H1 (cell line): ENCODE measurements at regions not wholly inside any gene's neighbourhood (a gene's known extent, or its start where the extent isn't known, plus 50 kb on each side); places are given as distances from the start of the nearest gene placed in this dataset.
A peak's percentile ranks its signal among the peaks of the same experiment; 100 is the strongest.

ENCODE experiments used
- CTCF ChIA-PET: fragments of 300-600 bp; sonication (Branson Sonifier 250); formaldehyde crosslinking; loops from one replicate; lab custom pipeline; 2021; ENCODE audit not compliant: partially characterized antibody; lab: Charles Lee
- POLR2A ChIA-PET: fragments of 300-600 bp; sonication (Branson Sonifier 250); formaldehyde crosslinking; loops from one replicate; lab custom pipeline; 2021; ENCODE audit warnings: inconsistent platforms; ENCODE audit not compliant: partially characterized antibody; lab: Charles Lee
- DNase-seq, 2 experiments: peaks; one replicate each; pipeline versions ENCODE4 v3.0.0 to v3.0.0-alpha.2; 2010 to 2022; ENCODE audit warnings: low spot score in 2 of 2, low read depth in 1 of 2, mixed read lengths in 1 of 2
- FAIRE-seq: peaks from 2 replicates; lab custom pipeline; 2011; peaks lifted over from hg19 to GRCh38; lab: Jason Lieb, UNC
- H2AFZ ChIP-seq: 2 replicates; pipeline ENCODE4 v1.8.1; 2012; ENCODE audit warnings: low read length, inconsistent platforms
- H2AK5ac ChIP-seq: 2 replicates; pipeline ENCODE4 v1.6.1; 2013; ENCODE audit warnings: low read depth, low read length
- H2BK120ac ChIP-seq: replicated peaks from 2 replicates; pipeline ENCODE3; 2013; ENCODE audit warnings: low read depth, low read length, inconsistent platforms
- H2BK12ac ChIP-seq: 2 replicates; pipeline ENCODE4 v1.6.1; 2013; ENCODE audit warnings: low read depth, low read length
- H2BK15ac ChIP-seq: 2 replicates; pipeline ENCODE4 v1.6.1; 2013; ENCODE audit warnings: low read length
- H2BK20ac ChIP-seq: 2 replicates; pipeline ENCODE4 v1.6.1; 2013; ENCODE audit warnings: low read length
- H2BK5ac ChIP-seq: 2 replicates; pipeline ENCODE4 v1.6.1; 2013; ENCODE audit warnings: low read depth, low read length
- H3K14ac ChIP-seq: 2 replicates; pipeline ENCODE4 v1.6.1; 2013; ENCODE audit warnings: inconsistent platforms; ENCODE audit not compliant: insufficient read length
- H3K18ac ChIP-seq: 2 replicates; pipeline ENCODE4 v1.6.1; 2013; ENCODE audit warnings: low read length; ENCODE audit errors: extremely low read depth
- H3K23ac ChIP-seq: 2 replicates; pipeline ENCODE4 v1.6.1; 2013; ENCODE audit warnings: inconsistent platforms; ENCODE audit not compliant: insufficient read length
- H3K23me2 ChIP-seq: 2 replicates; pipeline ENCODE4 v1.6.1; 2013; ENCODE audit warnings: low read depth, low read length
- H3K27ac ChIP-seq: 2 replicates; pipeline ENCODE4 v1.6.1; 2011; ENCODE audit warnings: low read depth, low read length, inconsistent platforms
- H3K27me3 ChIP-seq, 4 experiments: replicated peaks in 1 of 4; 1 replicate in 1 of 4; 2 replicates in 3 of 4; pipeline versions ENCODE4 v1.6.1 to v1.8.1; 2011 to 2013; ENCODE audit warnings: low read length in 3 of 4, mild to moderate bottlenecking in 3 of 4, inconsistent platforms in 2 of 4, mixed read lengths in 2 of 4, moderate library complexity in 1 of 4; ENCODE audit not compliant: control insufficient read depth in 3 of 4, insufficient read depth in 3 of 4; ENCODE audit errors: extremely low read depth in 1 of 4
- H3K36me3 ChIP-seq, 4 experiments: 2 replicates each; pipeline versions ENCODE4 v1.6.1 to v1.8.1; 2011 to 2013; ENCODE audit warnings: mild to moderate bottlenecking in 4 of 4, low read length in 3 of 4, moderate library complexity in 2 of 4, control low read depth in 1 of 4, inconsistent platforms in 1 of 4; ENCODE audit not compliant: insufficient read depth in 4 of 4, control insufficient read depth in 2 of 4
- H3K4ac ChIP-seq: replicated peaks from 2 replicates; pipeline ENCODE3; 2013; ENCODE audit warnings: low read length, low read depth, mixed read lengths, inconsistent platforms; ENCODE audit not compliant: insufficient read length
- H3K4me1 ChIP-seq, 4 experiments: replicated peaks in 1 of 4; 1 replicate in 1 of 4; 2 replicates in 3 of 4; pipeline versions ENCODE4 v1.6.1 to v1.8.1; 2011 to 2013; ENCODE audit warnings: low read length in 3 of 4, inconsistent platforms in 2 of 4, mixed read lengths in 1 of 4; ENCODE audit not compliant: insufficient read depth in 4 of 4, control insufficient read depth in 3 of 4
- H3K4me2 ChIP-seq, 2 experiments: 2 replicates each; pipeline versions ENCODE4 v1.6.1 to v1.8.1; 2011 to 2013; ENCODE audit warnings: low read depth in 2 of 2, low read length in 2 of 2, control low read depth in 1 of 2, inconsistent platforms in 1 of 2, mild to moderate bottlenecking in 1 of 2; ENCODE audit not compliant: insufficient read depth in 1 of 2
- H3K4me3 ChIP-seq, 4 experiments: fragments of 200-600, 300-600 bp in 1 of 4; sonication (generic), shearing (Covaris generic), sonication (Bioruptor Twin) in 1 of 4; 2 replicates each; pipeline versions ENCODE4 v1.5.1 to v1.8.1; 2011 to 2016; ENCODE audit warnings: low read length in 4 of 4, low read depth in 3 of 4, control low read depth in 2 of 4, inconsistent platforms in 2 of 4, mild to moderate bottlenecking in 2 of 4, mixed read lengths in 1 of 4, moderate library complexity in 1 of 4; ENCODE audit not compliant: insufficient read depth in 2 of 4; ENCODE audit errors: extremely low read depth in 1 of 4
- H3K56ac ChIP-seq: replicated peaks from 2 replicates; pipeline ENCODE3; 2013; ENCODE audit warnings: low read depth, mild to moderate bottlenecking, mixed read lengths, low read length, inconsistent platforms; ENCODE audit not compliant: insufficient read length
- H3K79me1 ChIP-seq: 2 replicates; pipeline ENCODE4 v1.6.1; 2013; ENCODE audit warnings: low read depth, low read length, control low read depth
- H3K79me2 ChIP-seq, 2 experiments: 2 replicates each; pipeline versions ENCODE4 v1.6.1 to v1.8.1; 2012 to 2013; ENCODE audit warnings: low read length in 2 of 2, mild to moderate bottlenecking in 2 of 2, inconsistent platforms in 1 of 2; ENCODE audit not compliant: insufficient read depth in 2 of 2, control insufficient read depth in 1 of 2
- H3K9ac ChIP-seq, 4 experiments: replicated peaks in 1 of 4; 1 replicate in 1 of 4; 2 replicates in 3 of 4; pipeline versions ENCODE4 v1.6.1 to v1.8.1; 2011 to 2013; ENCODE audit warnings: low read depth in 3 of 4, low read length in 3 of 4, control low read depth in 2 of 4, mild to moderate bottlenecking in 2 of 4, moderate library complexity in 2 of 4, inconsistent platforms in 1 of 4; ENCODE audit errors: extremely low read depth in 1 of 4
- H3K9me3 ChIP-seq, 2 experiments: 2 replicates each; pipeline versions ENCODE4 v1.6.1 to v1.8.1; 2012 to 2013; ENCODE audit warnings: mild to moderate bottlenecking in 2 of 2, moderate library complexity in 2 of 2, control low read depth in 1 of 2, inconsistent platforms in 1 of 2, low read depth in 1 of 2, low read length in 1 of 2, mixed read lengths in 1 of 2; ENCODE audit not compliant: insufficient read depth in 2 of 2
- H4K20me1 ChIP-seq, 2 experiments: replicated peaks in 1 of 2; 2 replicates each; pipeline versions ENCODE3 to v1.8.1; 2011 to 2013; ENCODE audit warnings: inconsistent platforms in 2 of 2, low read length in 2 of 2, mild to moderate bottlenecking in 1 of 2; ENCODE audit not compliant: insufficient read depth in 2 of 2, control insufficient read depth in 1 of 2
- H4K5ac ChIP-seq: 2 replicates; pipeline ENCODE4 v1.6.1; 2013; ENCODE audit warnings: low read length, low read depth, mixed read lengths, inconsistent platforms; ENCODE audit not compliant: insufficient read length
- H4K8ac ChIP-seq: 2 replicates; pipeline ENCODE4 v1.8.0; 2013; ENCODE audit warnings: mild to moderate bottlenecking, moderate library complexity, low read length, inconsistent platforms; ENCODE audit not compliant: insufficient read depth; ENCODE audit errors: extremely low read depth
- H4K91ac ChIP-seq: replicated peaks from 2 replicates; pipeline ENCODE3; 2013; ENCODE audit warnings: low read length, mixed read lengths, inconsistent platforms; ENCODE audit not compliant: insufficient read length
- BACH1 ChIP-seq: IDR thresholded peaks from 2 replicates; pipeline ENCODE4 v1.6.1; 2012; ENCODE audit warnings: low read length, improper control_type of control experiment
- CEBPB ChIP-seq: IDR thresholded peaks from 2 replicates; pipeline ENCODE4 v1.6.1; 2012; ENCODE audit warnings: low read depth, low read length
- CTBP2 ChIP-seq: IDR thresholded peaks from 2 replicates; pipeline ENCODE4 v1.7.0; 2011; ENCODE audit warnings: borderline replicate concordance, mild to moderate bottlenecking, moderate library complexity, mixed read lengths, low read length; ENCODE audit not compliant: insufficient read depth, insufficient read length
- JUND ChIP-seq: IDR thresholded peaks from 2 replicates; pipeline ENCODE4 v1.6.1; 2011; ENCODE audit warnings: mild to moderate bottlenecking, improper control_type of control experiment, low read length
- NANOG ChIP-seq: IDR thresholded peaks from 2 replicates; pipeline ENCODE4 v1.6.1; 2011; ENCODE audit warnings: low read length, low read depth, mild to moderate bottlenecking, inconsistent platforms; ENCODE audit not compliant: insufficient read depth, poor library complexity, severe bottlenecking
- POLR2A ChIP-seq, 2 experiments: IDR thresholded peaks; 1 replicate in 1 of 2; 2 replicates in 1 of 2; pipeline ENCODE4 v1.6.1; 2011; ENCODE audit warnings: low read depth in 2 of 2, low read length in 2 of 2, mild to moderate bottlenecking in 2 of 2; ENCODE audit errors: control extremely low read depth in 1 of 2
- TAF7 ChIP-seq: optimal IDR thresholded peaks from 2 replicates; pipeline ENCODE3; 2011; ENCODE audit warnings: low read depth, mild to moderate bottlenecking, inconsistent platforms, low read length, moderate library complexity, borderline replicate concordance
- TCF12 ChIP-seq: IDR thresholded peaks from 2 replicates; pipeline ENCODE4 v1.6.1; 2011; ENCODE audit warnings: low read depth, mild to moderate bottlenecking, low read length
- TEAD4 ChIP-seq: IDR thresholded peaks from 2 replicates; pipeline ENCODE4 v1.6.1; 2012; ENCODE audit warnings: low read depth, low read length, inconsistent platforms, mixed read lengths
- WGBS, 2 experiments: shearing (Covaris generic) in 1 of 2; methylation state at CpG; one replicate each; pipeline versions ENCODE4 v1.1.6 to v1.1.7; 2013 to 2015; ENCODE audit warnings: low lambda C conversion rate in 2 of 2, mixed read lengths in 2 of 2, inconsistent platforms in 1 of 2, low coverage in 1 of 2, missing lambda C conversion rate in 1 of 2; ENCODE audit not compliant: insufficient replicate concordance in 2 of 2, insufficient coverage in 1 of 2, insufficient read length in 1 of 2; ENCODE audit errors: extremely low coverage in 1 of 2, missing lambda C conversion rate in 1 of 2; 5-methylcytosine and 5-hydroxymethylcytosine counted together

GRCh38 chr1:115911294-115911693, 65.0 kb upstream of the SLC22A15 start:
- Histone ChIP-seq H3K36me3 (no peaks in the 10 kb centered on the region), H3K4me2 (no peak overlapping the region), H3K27ac (no peak overlapping the region), H3K4me1 (peaks cover 0 to 6% (median 3%) of the 10 kb centered on the region in 4 experiments; a peak in 5 of 7 replicates), H2BK120ac (no peak overlapping the region), H4K5ac (no peak overlapping the region), H3K4ac (no peak overlapping the region)
- no peak for TF ChIP-seq NANOG
- TF ChIP-seq POLR2A (IDR thresholded peaks at IDR 0.05; ENCODE audit: control extremely low read depth in 1 of 2, low read depth in 2 of 2, low read length in 2 of 2) = no peak
- TF ChIP-seq JUND = no peak
- TF ChIP-seq BACH1 = no peak
- no peak for TF ChIP-seq TEAD4
- TF ChIP-seq TCF12 = no peak
- TF ChIP-seq CEBPB = no peak
- no peak for TF ChIP-seq CTBP2
- TF ChIP-seq TAF7 = no peak
- TF ChIP-seq, all 59 proteins: peak for 0
- ChIA-PET CTCF (interaction anchor here (0.6 to 1.2 kb wide), 3 partner anchors 14 to 222 kb away, joined by 3 read pairs; no protein-coding TSS in a partner anchor), POLR2A (no interaction called here)
- no peak overlapping the region for H3K56ac ChIP-seq
- H3K9ac ChIP-seq = no peak overlapping the region
- H3K23ac ChIP-seq = no peak overlapping the region
- peaks cover 2% of the 10 kb centered on the region; the same call in 1 of the 2 replicates for H3K79me1 ChIP-seq
- no peak overlapping the region for H4K8ac ChIP-seq
- no peak for FAIRE-seq
- H2AK5ac ChIP-seq = no peak overlapping the region
- H3K4me3 ChIP-seq = no peak overlapping the region
- no peak overlapping the region for H2BK5ac ChIP-seq
- H2AFZ ChIP-seq = no peak overlapping the region
- no peak overlapping the region for H2BK20ac ChIP-seq
- H4K91ac ChIP-seq = peak overlapping the region; percentile 10
- no peaks in the 10 kb centered on the region for H3K23me2 ChIP-seq
- no peak overlapping the region for H2BK12ac ChIP-seq
- no peak overlapping the region for H3K18ac ChIP-seq
- H3K27me3 ChIP-seq = peaks cover 0 to 1% (median 0%) of the 10 kb centered on the region in 4 experiments; a peak in 1 of 7 replicates
- H3K79me2 ChIP-seq = no peaks in the 10 kb centered on the region
- H3K14ac ChIP-seq = no peak overlapping the region
- H2BK15ac ChIP-seq = no peak overlapping the region
- no peaks in the 10 kb centered on the region for H3K9me3 ChIP-seq
- WGBS, 2 experiments = 75% methylated on average over 2 of the region's 2 CpGs; no CpG with 5 or more reads in 1 of the 2 experiments
- DNase-seq = no peak
- H4K20me1 ChIP-seq = no peaks in the 10 kb centered on the region
